IMR-90 (cell line): ENCODE measurements at regions not wholly inside any gene's neighbourhood (a gene's known extent, or its start where the extent isn't known, plus 50 kb on each side); places are given as distances from the start of the nearest gene placed in this dataset.

Source experiments
- ATAC-seq: fragments of 200-7000 bp; cut with Tn5 transposase; 2 replicates; pipeline ENCODE4 v1.9.1; 2020; ENCODE audit warnings: low read depth, mild to moderate bottlenecking, moderate library complexity
- BruUV-seq: library from RNA; stranded (reverse); fragments of 400-500 nt; replicated peaks from 2 replicates; lab custom pipeline; 2021; lab: Mats Ljungman, UMichigan
- CTCF ChIA-PET: fragments of 300-600 bp; formaldehyde crosslinking; extraction: SDS; loops from one replicate; lab custom pipeline; 2021; ENCODE audit warnings: antibody characterized with exemption; lab: Yijun Ruan, JAX
- POLR2A ChIA-PET: fragments of 300-600 bp; sonication (Branson Sonifier 250); formaldehyde crosslinking; loops from one replicate; lab custom pipeline; 2022; ENCODE audit warnings: antibody characterized with exemption; ENCODE audit not compliant: unreplicated experiment; lab: Charles Lee
- DNase-seq: peaks from one replicate; pipeline ENCODE4 v3.0.0; 2013
- H2AFZ ChIP-seq: replicated peaks from 2 replicates; pipeline ENCODE3; 2013; ENCODE audit warnings: low read length, mild to moderate bottlenecking; ENCODE audit not compliant: poor library complexity
- H2AK5ac ChIP-seq: 2 replicates; pipeline ENCODE4 v1.6.1; 2013; ENCODE audit warnings: low read depth, low read length, inconsistent platforms
- H2AK9ac ChIP-seq: replicated peaks from 2 replicates; pipeline ENCODE3; 2013; ENCODE audit warnings: mild to moderate bottlenecking, low read depth, low read length, moderate library complexity; ENCODE audit not compliant: poor library complexity
- H2BK120ac ChIP-seq: 2 replicates; pipeline ENCODE4 v1.6.1; 2013; ENCODE audit warnings: low read depth, low read length, inconsistent platforms
- H2BK15ac ChIP-seq: 3 replicates; pipeline ENCODE4 v1.6.1; 2013; ENCODE audit warnings: low read depth, low read length, inconsistent platforms
- H2BK20ac ChIP-seq: 2 replicates; pipeline ENCODE4 v1.6.1; 2013; ENCODE audit warnings: low read depth, mild to moderate bottlenecking, inconsistent platforms, low read length, moderate library complexity
- H2BK5ac ChIP-seq: 2 replicates; pipeline ENCODE4 v1.6.1; 2013; ENCODE audit warnings: mild to moderate bottlenecking, low read depth, low read length, inconsistent platforms; ENCODE audit not compliant: poor library complexity, severe bottlenecking
- H3K14ac ChIP-seq: replicated peaks from 2 replicates; pipeline ENCODE4 v1.6.1; 2013; ENCODE audit warnings: low read depth, low read length, inconsistent platforms
- H3K18ac ChIP-seq: 2 replicates; pipeline ENCODE4 v1.6.1; 2013; ENCODE audit warnings: low read depth, low read length, control low read depth
- H3K23ac ChIP-seq: 2 replicates; pipeline ENCODE4 v1.6.1; 2013; ENCODE audit warnings: low read depth, low read length, inconsistent platforms
- H3K27ac ChIP-seq: 2 replicates; pipeline ENCODE4 v1.5.1; 2013; ENCODE audit warnings: mild to moderate bottlenecking, control low read depth, low read length; ENCODE audit not compliant: insufficient read depth
- H3K27me3 ChIP-seq: 2 replicates; pipeline ENCODE4 v1.6.1; 2013; ENCODE audit warnings: low read length; ENCODE audit not compliant: control insufficient read depth, insufficient read depth
- H3K36me3 ChIP-seq: 2 replicates; pipeline ENCODE4 v1.6.1; 2013; ENCODE audit warnings: low read length, mixed read lengths; ENCODE audit not compliant: control insufficient read depth, insufficient read depth
- H3K4ac ChIP-seq: 2 replicates; pipeline ENCODE4 v1.6.1; 2013; ENCODE audit warnings: low read depth, low read length, inconsistent platforms
- H3K4me1 ChIP-seq: 2 replicates; pipeline ENCODE4 v1.6.1; 2013; ENCODE audit warnings: low read length, mixed read lengths; ENCODE audit not compliant: control insufficient read depth, insufficient read depth
- H3K4me2 ChIP-seq: 2 replicates; pipeline ENCODE4 v1.6.1; 2013; ENCODE audit warnings: low read depth, mild to moderate bottlenecking, control low read depth, low read length, moderate library complexity
- H3K4me3 ChIP-seq: 2 replicates; pipeline ENCODE4 v1.5.1; 2013; ENCODE audit warnings: low read depth, mild to moderate bottlenecking, control low read depth, low read length, moderate library complexity; ENCODE audit not compliant: insufficient read depth
- H3K56ac ChIP-seq: 2 replicates; pipeline ENCODE4 v1.6.1; 2013; ENCODE audit warnings: low read length, inconsistent platforms; ENCODE audit not compliant: insufficient read depth; ENCODE audit errors: extremely low read depth
- H3K79me1 ChIP-seq, 2 experiments: 2 replicates each; pipeline ENCODE4 v1.6.1; 2013; ENCODE audit warnings: low read length in 2 of 2, inconsistent platforms in 1 of 2, low read depth in 1 of 2
- H3K9ac ChIP-seq: 2 replicates; pipeline ENCODE4 v1.6.1; 2013; ENCODE audit warnings: low read depth, low read length, control low read depth
- H3K9me1 ChIP-seq: 2 replicates; pipeline ENCODE4 v1.6.1; 2013; ENCODE audit warnings: low read length, inconsistent platforms; ENCODE audit not compliant: insufficient read depth
- H3K9me3 ChIP-seq: 2 replicates; pipeline ENCODE4 v1.6.1; 2013; ENCODE audit warnings: low read length; ENCODE audit not compliant: control insufficient read depth, insufficient read depth
- H4K20me1 ChIP-seq: 2 replicates; pipeline ENCODE4 v1.6.1; 2013; ENCODE audit warnings: low read length, inconsistent platforms; ENCODE audit not compliant: insufficient read depth
- H4K5ac ChIP-seq: 2 replicates; pipeline ENCODE4 v1.6.1; 2013; ENCODE audit warnings: mild to moderate bottlenecking, low read depth, low read length, control low read depth
- H4K8ac ChIP-seq, 2 experiments: 2 replicates each; pipeline ENCODE4 v1.6.1; 2013; ENCODE audit warnings: low read depth in 2 of 2, low read length in 2 of 2, control low read depth in 1 of 2, inconsistent platforms in 1 of 2
- H4K91ac ChIP-seq: 2 replicates; pipeline ENCODE4 v1.6.1; 2013; ENCODE audit warnings: low read depth, low read length, inconsistent platforms; ENCODE audit not compliant: insufficient read depth
- RFX5 ChIP-seq: IDR thresholded peaks from 2 replicates; pipeline ENCODE4 v1.8.0; 2012; ENCODE audit warnings: low read depth, mild to moderate bottlenecking, low read length, moderate library complexity
- WGBS, 2 experiments: methylation state at CpG; one replicate each; pipeline versions ENCODE4 v1.1.5 to v1.1.7; 2013; ENCODE audit warnings: missing lambda C conversion rate in 2 of 2; ENCODE audit not compliant: insufficient read length in 1 of 2; ENCODE audit errors: extremely low coverage in 2 of 2; 5-methylcytosine and 5-hydroxymethylcytosine counted together
- dilution Hi-C: fragments of 300-500 bp; cut with HindIII; formaldehyde crosslinking; loops from one replicate; pipeline ENCODE4 v1.14.3; 2018; ENCODE audit warnings: low sequenced_read_pairs; ENCODE audit not compliant: unreplicated experiment
- in situ Hi-C: fragments of 300-500 bp; cut with MboI; formaldehyde crosslinking; loops from 3 replicates; pipeline ENCODE4 v1.14.3; 2019; ENCODE audit warnings: low sequenced_read_pairs, inconsistent platforms, mixed read lengths
- intact Hi-C: fragments of 100-400 bp; cut with micrococcal nuclease; formaldehyde crosslinking; loops from 2 replicates; pipeline ENCODE4 v1.10.0; 2022

GRCh38 chr4:145352438-145353145 lies 129.1 kb upstream of the SMAD1 start:
- Histone ChIP-seq H4K5ac (no peak overlapping the region), H3K9me3 (no peaks in the 10 kb centered on the region), H4K91ac (no peak overlapping the region), H3K4ac (no peak overlapping the region), H3K9ac (no peak overlapping the region), H4K8ac (no peak overlapping the region), H3K4me2 (no peak overlapping the region), H2BK20ac (no peak overlapping the region), H3K27ac (no peak overlapping the region), H3K9me1 (no peaks in the 10 kb centered on the region), H3K79me1 (no peaks in the 10 kb centered on the region), H3K14ac (no peak overlapping the region), H2BK120ac (no peak overlapping the region), H3K23ac (no peak overlapping the region), H3K36me3 (no peaks in the 10 kb centered on the region), H3K27me3 (no peaks in the 10 kb centered on the region), H3K56ac (no peak overlapping the region), H2AK9ac (no peak overlapping the region), H3K4me1 (no peaks in the 10 kb centered on the region), H4K20me1 (no peaks in the 10 kb centered on the region), H2BK5ac (no peak overlapping the region), H2AK5ac (no peak overlapping the region), H2AFZ (no peak overlapping the region), H3K4me3 (no peak overlapping the region), H2BK15ac (no peak overlapping the region), H3K18ac (no peak overlapping the region)
- 0% methylated on average over 1 of the region's 4 CpGs; no CpG with 5 or more reads in 1 of the 2 experiments for whole genome bisulfite sequencing, 2 experiments
- ATAC-seq: no peak
- no TSS peak for BruUV-seq
- intact Hi-C loops: no loop called here
- no peak for TF ChIP-seq RFX5
- in situ Hi-C loops: no loop called here
- POLR2A ChIA-PET: no interaction called here
- dilution Hi-C loops: no loop called here
- CTCF ChIA-PET: no interaction called here
- no peak for DNase-seq
